Vagina (tissue), 2 donors: ENCODE measurements at regions not wholly inside any gene's neighbourhood (a gene's known extent, or its start where the extent isn't known, plus 50 kb on each side); places are given as distances from the start of the nearest gene placed in this dataset.

Source experiments
- DNase-seq, 2 donors: peaks; one replicate each; pipeline ENCODE4 v3.0.0-alpha.2; 2017; ENCODE audit errors: extremely low spot score in 2 of 2
- H3K27ac ChIP-seq: fragments of 200-600 bp; sonication (generic); one replicate; pipeline ENCODE4 v1.5.1; 2019
- H3K27me3 ChIP-seq: fragments of 200-600 bp; sonication (generic); one replicate; pipeline ENCODE4 v1.5.1; 2019
- H3K36me3 ChIP-seq, 2 donors: fragments of 200-600 bp; sonication (generic); one replicate each; pipeline ENCODE4 v1.5.1; 2017 to 2019
- H3K4me1 ChIP-seq: fragments of 200-600 bp; sonication (generic); one replicate; pipeline ENCODE4 v1.5.1; 2019
- H3K4me3 ChIP-seq, 2 donors: fragments of 200-600 bp; sonication (generic); 1 replicate in 1 of 2; 2 replicates in 1 of 2; pipeline ENCODE4 v1.5.1; 2016 to 2019
- H3K9me3 ChIP-seq: fragments of 200-600 bp; sonication (generic); one replicate; pipeline ENCODE4 v1.5.1; 2019
- POLR2A ChIP-seq, 2 donors: fragments of 450-650 bp; IDR thresholded peaks; one replicate each; pipeline ENCODE4 v1.6.1; 2017; ENCODE audit warnings: antibody characterized with exemption in 2 of 2, mild to moderate bottlenecking in 2 of 2, moderate library complexity in 2 of 2
- POLR2AphosphoS5 ChIP-seq, 2 donors: sonication (generic); formaldehyde crosslinking; IDR thresholded peaks; one replicate each; pipeline ENCODE4 v1.9.0; 2017; ENCODE audit warnings: antibody characterized with exemption in 2 of 2, mild to moderate bottlenecking in 2 of 2, low read depth in 1 of 2; ENCODE audit not compliant: insufficient read depth in 1 of 2
- intact Hi-C: fragments of 100-400 bp; cut with DNase I; formaldehyde crosslinking; loops from one replicate; pipeline ENCODE4 v1.15.1; 2023
- TF ChIP-seq, protein P1 (sequence below), 3 experiments: fragments of 450-650 bp in 2 of 3; fragments of 200-600 bp in 1 of 3; sonication (generic) in 1 of 3; IDR thresholded peaks; one replicate each; pipeline ENCODE4 v1.5.1; 2017 to 2019; ENCODE audit warnings: antibody characterized with exemption in 3 of 3, mild to moderate bottlenecking in 2 of 3, moderate library complexity in 2 of 3

DNA sequence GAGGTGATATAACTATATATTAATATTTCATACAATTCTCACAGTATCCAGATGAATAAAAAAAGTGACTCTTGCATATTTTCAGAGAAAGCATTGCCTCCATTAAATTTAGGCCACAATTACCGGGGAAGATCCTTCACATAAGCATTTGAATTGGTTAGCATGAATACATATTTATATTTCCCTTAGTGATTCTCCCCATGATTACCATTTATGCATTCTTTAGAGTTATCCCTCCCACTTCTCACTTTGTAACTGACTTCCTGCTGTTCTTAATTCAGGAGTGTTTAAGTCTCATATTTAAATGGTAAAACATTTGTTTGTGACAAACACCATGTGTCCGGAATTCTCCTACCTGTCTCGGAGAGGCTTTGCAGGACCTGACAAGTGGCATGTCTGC lies 523.4 kb downstream of the CCDC85A start:
- DNase-seq = no peak
- no peaks in the 10 kb centered on the region for H3K27me3 ChIP-seq
- TF ChIP-seq, protein P1, sequence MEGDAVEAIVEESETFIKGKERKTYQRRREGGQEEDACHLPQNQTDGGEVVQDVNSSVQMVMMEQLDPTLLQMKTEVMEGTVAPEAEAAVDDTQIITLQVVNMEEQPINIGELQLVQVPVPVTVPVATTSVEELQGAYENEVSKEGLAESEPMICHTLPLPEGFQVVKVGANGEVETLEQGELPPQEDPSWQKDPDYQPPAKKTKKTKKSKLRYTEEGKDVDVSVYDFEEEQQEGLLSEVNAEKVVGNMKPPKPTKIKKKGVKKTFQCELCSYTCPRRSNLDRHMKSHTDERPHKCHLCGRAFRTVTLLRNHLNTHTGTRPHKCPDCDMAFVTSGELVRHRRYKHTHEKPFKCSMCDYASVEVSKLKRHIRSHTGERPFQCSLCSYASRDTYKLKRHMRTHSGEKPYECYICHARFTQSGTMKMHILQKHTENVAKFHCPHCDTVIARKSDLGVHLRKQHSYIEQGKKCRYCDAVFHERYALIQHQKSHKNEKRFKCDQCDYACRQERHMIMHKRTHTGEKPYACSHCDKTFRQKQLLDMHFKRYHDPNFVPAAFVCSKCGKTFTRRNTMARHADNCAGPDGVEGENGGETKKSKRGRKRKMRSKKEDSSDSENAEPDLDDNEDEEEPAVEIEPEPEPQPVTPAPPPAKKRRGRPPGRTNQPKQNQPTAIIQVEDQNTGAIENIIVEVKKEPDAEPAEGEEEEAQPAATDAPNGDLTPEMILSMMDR (IDR thresholded peaks at IDR 0.05) = no peak
- TF ChIP-seq POLR2A (IDR thresholded peaks at IDR 0.05) = no peak
- TF ChIP-seq POLR2AphosphoS5 (IDR thresholded peaks at IDR 0.05; ENCODE audit: insufficient read depth in 1 of 2, low read depth in 1 of 2) = no peak
- H3K36me3 ChIP-seq = no peaks in the 10 kb centered on the region
- no peak overlapping the region for H3K27ac ChIP-seq
- no peaks in the 10 kb centered on the region for H3K9me3 ChIP-seq
- no peaks in the 10 kb centered on the region for H3K4me1 ChIP-seq
- H3K4me3 ChIP-seq = no peak overlapping the region
- intact Hi-C loops = no loop called here

DNA sequence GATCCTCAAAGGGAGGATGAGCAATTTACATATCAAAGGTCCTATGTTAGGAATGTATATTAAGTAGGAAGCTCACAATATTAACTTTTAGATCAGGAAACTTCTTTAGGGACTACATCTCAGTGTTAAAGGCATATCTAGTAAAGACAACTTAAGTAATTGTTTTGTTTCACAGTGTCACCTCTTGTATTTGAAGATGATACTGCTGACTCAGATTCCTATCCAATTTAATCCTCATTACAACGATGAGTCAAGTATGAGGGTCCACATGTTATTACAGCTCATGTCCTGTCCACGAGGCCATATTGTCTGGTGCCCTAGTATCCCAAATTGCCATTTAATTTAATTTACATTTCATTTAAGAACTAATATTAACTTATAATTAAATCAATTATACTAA lies 523.9 kb downstream of the CCDC85A start:
- intact Hi-C loops = no loop called here
- Histone ChIP-seq H3K36me3 (no peaks in the 10 kb centered on the region), H3K27me3 (no peaks in the 10 kb centered on the region), H3K9me3 (no peaks in the 10 kb centered on the region), H3K4me1 (no peaks in the 10 kb centered on the region), H3K27ac (no peak overlapping the region), H3K4me3 (no peak overlapping the region)
- no peak for DNase-seq
- TF ChIP-seq, protein P1 (IDR thresholded peaks at IDR 0.05) = no peak
- no peak for TF ChIP-seq POLR2AphosphoS5 (IDR thresholded peaks at IDR 0.05; ENCODE audit: insufficient read depth in 1 of 2, low read depth in 1 of 2)
- no peak for TF ChIP-seq POLR2A (IDR thresholded peaks at IDR 0.05)

DNA sequence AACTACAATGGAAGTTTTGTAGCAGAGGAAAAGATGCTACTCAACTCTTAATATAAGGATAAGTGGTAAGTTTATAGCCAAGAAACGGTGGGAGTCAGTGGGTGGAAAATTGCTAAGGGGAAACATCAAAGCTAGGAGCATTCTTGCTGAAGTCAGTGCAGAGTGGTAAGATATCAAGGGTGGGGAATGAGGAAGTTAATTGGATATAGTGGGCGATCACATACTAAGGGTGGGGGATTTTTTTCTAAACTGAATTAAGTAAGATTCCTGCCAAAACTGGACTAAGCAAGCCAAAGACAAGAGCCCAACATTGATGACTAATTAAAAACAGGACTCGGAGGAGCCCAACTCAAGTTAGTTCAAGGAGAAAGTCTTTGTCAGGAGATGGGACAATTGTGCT lies 525.4 kb downstream of the CCDC85A start:
- intact Hi-C loops = no loop called here
- no peak overlapping the region for H3K27ac ChIP-seq
- H3K9me3 ChIP-seq = no peaks in the 10 kb centered on the region
- H3K4me3 ChIP-seq = no peak overlapping the region
- no peaks in the 10 kb centered on the region for H3K4me1 ChIP-seq
- TF ChIP-seq POLR2A (IDR thresholded peaks at IDR 0.05) (no peak), POLR2AphosphoS5 (IDR thresholded peaks at IDR 0.05; ENCODE audit: insufficient read depth in 1 of 2, low read depth in 1 of 2) (no peak)
- TF ChIP-seq, protein P1 (IDR thresholded peaks at IDR 0.05) = no peak
- no peak for DNase-seq
- no peaks in the 10 kb centered on the region for H3K36me3 ChIP-seq
- no peaks in the 10 kb centered on the region for H3K27me3 ChIP-seq

DNA sequence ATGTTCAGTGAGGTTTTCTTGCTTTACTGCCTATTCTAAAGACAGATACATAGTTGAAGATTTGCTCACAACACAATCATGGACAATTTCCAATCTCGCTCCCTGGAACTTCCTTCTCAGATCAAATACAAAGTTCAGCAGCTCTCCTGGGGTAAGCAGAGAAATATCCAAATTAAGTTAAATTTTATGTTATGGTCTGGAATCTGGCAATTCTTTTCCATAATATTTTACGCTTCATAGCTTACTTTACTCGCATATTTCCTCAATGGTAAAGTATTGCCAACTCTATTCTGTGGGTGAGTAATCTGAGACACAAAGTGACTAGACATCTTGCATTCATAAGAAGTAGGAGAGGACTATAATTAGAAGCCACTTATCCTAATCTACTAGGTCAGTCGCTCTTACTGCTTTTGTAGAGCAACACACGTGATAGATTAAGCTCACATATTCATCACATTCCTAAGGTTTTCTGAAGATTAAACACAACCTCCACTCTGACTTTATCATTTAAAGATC lies 529.4 kb downstream of the CCDC85A start:
- no peak for DNase-seq
- H3K4me3 ChIP-seq = no peak overlapping the region
- no peaks in the 10 kb centered on the region for H3K27me3 ChIP-seq
- no peaks in the 10 kb centered on the region for H3K4me1 ChIP-seq
- H3K9me3 ChIP-seq = no peaks in the 10 kb centered on the region
- intact Hi-C loops = loop anchor here (5.0 kb wide), 1 partner anchor 1769 kb away; no protein-coding TSS in a partner anchor
- H3K27ac ChIP-seq = no peak overlapping the region
- TF ChIP-seq, protein P1 (IDR thresholded peaks at IDR 0.05) = no peak
- no peak for TF ChIP-seq POLR2AphosphoS5 (IDR thresholded peaks at IDR 0.05; ENCODE audit: insufficient read depth in 1 of 2, low read depth in 1 of 2)
- no peaks in the 10 kb centered on the region for H3K36me3 ChIP-seq

DNA sequence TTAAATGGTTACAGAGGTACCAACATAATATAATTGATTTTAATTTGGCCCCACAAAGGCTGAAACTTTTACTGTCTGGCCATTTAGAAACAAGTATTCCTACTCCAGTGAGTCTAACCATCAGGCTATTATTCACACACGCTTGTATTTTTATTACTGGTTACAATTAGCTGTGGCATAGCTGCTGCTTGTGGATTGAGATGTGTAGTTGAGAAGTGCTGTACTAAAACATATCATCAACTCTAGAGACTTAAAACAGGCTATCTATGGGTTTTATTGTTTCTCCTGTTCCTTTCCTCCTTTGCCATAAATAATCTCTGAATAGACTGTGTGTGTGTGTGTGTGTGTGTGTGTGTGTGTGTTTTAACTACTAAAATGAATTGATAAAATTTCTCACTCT lies 530.2 kb downstream of the CCDC85A start:
- TF ChIP-seq POLR2AphosphoS5 (IDR thresholded peaks at IDR 0.05; ENCODE audit: insufficient read depth in 1 of 2, low read depth in 1 of 2) (no peak), POLR2A (IDR thresholded peaks at IDR 0.05) (no peak)
- TF ChIP-seq, protein P1 (IDR thresholded peaks at IDR 0.05) = no peak

More for the DNA sequence above, 530.2 kb downstream of the CCDC85A start:
- Histone ChIP-seq H3K27ac (no peak overlapping the region), H3K4me1 (no peaks in the 10 kb centered on the region), H3K9me3 (no peaks in the 10 kb centered on the region), H3K27me3 (no peaks in the 10 kb centered on the region), H3K36me3 (no peaks in the 10 kb centered on the region), H3K4me3 (no peak overlapping the region)
- no peak for DNase-seq
- intact Hi-C loops = loop anchor here (5.0 kb wide), 1 partner anchor 1768 kb away; no protein-coding TSS in a partner anchor
